IPS-20b (cell line): ENCODE measurements at regions not wholly inside any gene's neighbourhood (a gene's known extent, or its start where the extent isn't known, plus 50 kb on each side); places are given as distances from the start of the nearest gene placed in this dataset.

Source experiments
- H3K27ac ChIP-seq: one replicate; pipeline ENCODE4 v1.5.1; 2013; ENCODE audit warnings: low read length
- H3K27me3 ChIP-seq: 2 replicates; pipeline ENCODE4 v1.6.1; 2013; ENCODE audit warnings: mild to moderate bottlenecking, low read length, inconsistent platforms; ENCODE audit not compliant: insufficient read depth
- H3K36me3 ChIP-seq: 2 replicates; pipeline ENCODE4 v1.6.1; 2013; ENCODE audit warnings: low read depth, mild to moderate bottlenecking, inconsistent platforms, low read length, moderate library complexity; ENCODE audit not compliant: insufficient read depth
- H3K4me1 ChIP-seq: 2 replicates; pipeline ENCODE4 v1.6.1; 2013; ENCODE audit warnings: mild to moderate bottlenecking, control low read depth, inconsistent platforms, low read length, moderate library complexity; ENCODE audit not compliant: insufficient read depth
- H3K4me3 ChIP-seq: 2 replicates; pipeline ENCODE4 v1.5.1; 2013; ENCODE audit warnings: mild to moderate bottlenecking, low read length, inconsistent platforms
- H3K9ac ChIP-seq: 2 replicates; pipeline ENCODE4 v1.6.1; 2013; ENCODE audit warnings: low read depth, mild to moderate bottlenecking, inconsistent platforms, low read length, moderate library complexity
- H3K9me3 ChIP-seq: 2 replicates; pipeline ENCODE4 v1.6.1; 2013; ENCODE audit warnings: mild to moderate bottlenecking, low read depth, low read length, inconsistent platforms; ENCODE audit not compliant: insufficient read depth

DNA sequence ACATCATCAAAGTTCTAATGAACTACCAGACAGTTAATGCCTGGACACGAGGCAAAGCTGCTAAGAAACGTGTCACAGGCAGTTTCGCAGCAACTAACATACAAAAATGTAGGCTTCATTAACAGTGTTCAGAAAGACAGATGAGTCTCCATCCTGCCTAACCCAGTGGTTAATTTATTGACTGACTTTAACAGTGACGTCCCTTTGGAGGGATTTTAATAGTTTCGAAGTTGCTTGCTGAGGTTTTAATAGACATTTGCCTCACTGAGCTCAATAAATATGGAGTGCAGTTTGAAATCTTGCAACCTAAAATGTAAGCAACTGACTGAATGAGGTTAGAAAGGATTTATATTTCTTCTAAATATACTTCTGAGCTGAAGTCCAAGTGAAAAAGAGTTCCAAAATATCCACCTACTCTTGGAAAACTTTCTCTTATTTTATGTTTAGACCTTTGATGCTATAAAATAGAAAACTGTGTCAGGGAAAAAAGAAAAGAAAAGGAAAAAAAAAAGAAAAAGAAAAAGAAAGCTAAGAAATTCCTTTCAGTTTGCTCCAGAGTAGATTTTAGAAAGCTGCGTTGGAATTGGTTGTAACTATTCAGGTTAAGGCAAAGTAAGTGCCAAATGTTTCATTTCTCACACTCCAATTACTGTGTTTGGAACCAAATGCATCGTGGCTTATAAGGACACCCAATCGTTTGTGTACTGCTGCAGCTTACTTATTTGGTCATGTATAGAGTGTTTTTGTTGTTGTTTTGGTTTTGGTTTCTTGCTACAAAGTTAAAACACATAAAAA is 2016.6 kb downstream of the MAT2B start:
- no peaks in the 10 kb centered on the region for H3K27me3 ChIP-seq
- H3K4me1 ChIP-seq = no peaks in the 10 kb centered on the region; the same call in 1 of the 2 replicates
- H3K4me3 ChIP-seq = no peak overlapping the region
- no peak overlapping the region for H3K9ac ChIP-seq
- H3K9me3 ChIP-seq = no peaks in the 10 kb centered on the region; the same call in 1 of the 2 replicates
- H3K36me3 ChIP-seq = no peaks in the 10 kb centered on the region
- no peak overlapping the region for H3K27ac ChIP-seq

- H3K9ac ChIP-seq = no peak overlapping the region
- H3K27me3 ChIP-seq = no peaks in the 10 kb centered on the region
- H3K9me3 ChIP-seq = no peaks in the 10 kb centered on the region; the same call in 1 of the 2 replicates
- no peaks in the 10 kb centered on the region; the same call in 1 of the 2 replicates for H3K4me1 ChIP-seq
- H3K4me3 ChIP-seq = no peak overlapping the region
- no peak overlapping the region for H3K27ac ChIP-seq
- H3K36me3 ChIP-seq = no peaks in the 10 kb centered on the region
Observed at GRCh38 chr5:165525271-165525670, 2019.9 kb downstream of the MAT2B start.

DNA sequence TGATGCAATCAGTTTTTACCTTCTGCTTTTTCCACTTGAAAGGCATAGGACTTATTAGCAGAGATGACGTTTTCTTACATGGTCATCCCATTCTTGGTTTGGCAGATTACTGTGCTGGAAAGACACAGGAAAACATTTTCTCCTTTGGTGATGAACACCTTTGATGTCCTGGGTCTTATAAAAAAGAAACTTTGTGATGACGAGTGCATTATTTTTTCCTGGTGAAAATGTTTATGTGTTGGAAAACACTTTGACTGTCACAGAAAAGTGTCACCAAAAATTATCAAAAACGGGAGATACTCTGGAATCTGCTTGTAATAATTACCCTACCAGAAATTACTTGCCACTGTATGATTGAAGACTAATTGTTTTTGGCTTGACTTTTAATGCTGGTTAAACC is 2020.9 kb downstream of the MAT2B start:
- H3K27me3 ChIP-seq = no peaks in the 10 kb centered on the region
- H3K9ac ChIP-seq = no peak overlapping the region
- H3K4me3 ChIP-seq = no peak overlapping the region
- H3K27ac ChIP-seq = no peak overlapping the region
- no peaks in the 10 kb centered on the region; the same call in 1 of the 2 replicates for H3K4me1 ChIP-seq
- H3K36me3 ChIP-seq = no peaks in the 10 kb centered on the region
- H3K9me3 ChIP-seq = no peaks in the 10 kb centered on the region; the same call in 1 of the 2 replicates

- H3K9me3 ChIP-seq = no peaks in the 10 kb centered on the region; the same call in 1 of the 2 replicates
- no peak overlapping the region for H3K27ac ChIP-seq
- no peaks in the 10 kb centered on the region for H3K27me3 ChIP-seq
- H3K36me3 ChIP-seq = no peaks in the 10 kb centered on the region
- no peak overlapping the region for H3K4me3 ChIP-seq
- no peak overlapping the region for H3K9ac ChIP-seq
- H3K4me1 ChIP-seq = no peaks in the 10 kb centered on the region; the same call in 1 of the 2 replicates
Observed at GRCh38 chr5:165527577-165527976, 2022.2 kb downstream of the MAT2B start.

DNA sequence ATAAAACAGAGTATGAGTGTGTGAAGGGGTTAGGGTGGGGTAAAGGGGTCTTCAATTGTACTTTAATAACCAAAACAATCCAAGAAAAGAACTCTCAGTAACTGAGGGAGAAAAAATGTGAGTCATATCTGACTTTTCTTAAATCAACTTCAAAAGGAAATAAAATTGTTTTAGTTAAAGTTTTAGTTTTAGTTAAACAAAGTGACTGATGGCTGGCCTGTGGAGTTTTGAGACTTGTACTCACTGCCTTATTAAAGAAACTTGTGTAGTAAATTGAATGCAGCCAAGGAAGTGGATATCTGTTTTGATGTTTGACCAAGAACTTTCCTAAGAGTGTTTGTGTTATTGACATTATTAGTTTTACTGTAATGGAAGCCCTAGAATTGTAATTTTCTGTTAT is 2032.6 kb downstream of the MAT2B start:
- Histone ChIP-seq H3K27ac (no peak overlapping the region), H3K36me3 (no peaks in the 10 kb centered on the region), H3K9ac (no peak overlapping the region), H3K9me3 (no peaks in the 10 kb centered on the region), H3K4me3 (no peak overlapping the region), H3K4me1 (no peaks in the 10 kb centered on the region), H3K27me3 (no peaks in the 10 kb centered on the region)

GRCh38 chr5:165559645-165560044 is 2054.2 kb downstream of the MAT2B start:
- Histone ChIP-seq H3K27ac (no peak overlapping the region), H3K9ac (no peak overlapping the region), H3K27me3 (no peaks in the 10 kb centered on the region), H3K9me3 (no peaks in the 10 kb centered on the region), H3K4me1 (peaks cover 7% of the 10 kb centered on the region; the same call in 1 of the 2 replicates), H3K4me3 (no peak overlapping the region), H3K36me3 (no peaks in the 10 kb centered on the region)

DNA sequence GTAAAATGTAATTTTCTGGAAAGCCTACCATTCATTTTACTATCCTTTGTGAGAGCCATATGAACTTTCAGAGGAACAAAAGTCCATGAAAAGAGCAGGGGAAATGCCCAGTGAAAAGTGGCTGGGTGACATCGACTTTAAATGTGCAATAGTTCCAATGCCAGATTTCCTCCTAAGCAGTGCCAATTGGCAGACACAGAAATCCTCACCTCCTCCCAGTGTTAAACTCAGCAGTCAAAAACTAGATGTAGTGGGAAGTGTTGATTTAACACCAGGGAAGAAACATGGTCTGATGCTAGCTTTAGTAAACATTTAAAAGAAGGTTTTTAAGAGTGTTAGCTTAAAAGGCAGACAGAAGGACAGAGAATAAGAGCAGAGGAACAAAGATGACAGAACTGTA is 2055.2 kb downstream of the MAT2B start:
- Histone ChIP-seq H3K9ac (no peak overlapping the region), H3K4me3 (no peak overlapping the region), H3K27me3 (no peaks in the 10 kb centered on the region), H3K27ac (no peak overlapping the region), H3K9me3 (no peaks in the 10 kb centered on the region), H3K4me1 (peaks cover 7% of the 10 kb centered on the region; the same call in 1 of the 2 replicates), H3K36me3 (no peaks in the 10 kb centered on the region)

- no peaks in the 10 kb centered on the region for H3K27me3 ChIP-seq
- H3K36me3 ChIP-seq = no peaks in the 10 kb centered on the region
- H3K4me3 ChIP-seq = no peak overlapping the region
- H3K9me3 ChIP-seq = peaks cover 6% of the 10 kb centered on the region; the same call in 1 of the 2 replicates
- H3K9ac ChIP-seq = no peak overlapping the region
- peaks cover 7% of the 10 kb centered on the region; the same call in 1 of the 2 replicates for H3K4me1 ChIP-seq
- H3K27ac ChIP-seq = no peak overlapping the region
Observed at GRCh38 chr5:165565911-165566310, 2060.5 kb downstream of the MAT2B start.

- H3K27me3 ChIP-seq = no peaks in the 10 kb centered on the region
- H3K27ac ChIP-seq = no peak overlapping the region
- no peaks in the 10 kb centered on the region; the same call in 1 of the 2 replicates for H3K4me1 ChIP-seq
- H3K9me3 ChIP-seq = peaks cover 16% of the 10 kb centered on the region
- H3K4me3 ChIP-seq = no peak overlapping the region
- no peak overlapping the region for H3K9ac ChIP-seq
- no peaks in the 10 kb centered on the region for H3K36me3 ChIP-seq
Observed at GRCh38 chr5:165569551-165569950, 2064.1 kb downstream of the MAT2B start.

DNA sequence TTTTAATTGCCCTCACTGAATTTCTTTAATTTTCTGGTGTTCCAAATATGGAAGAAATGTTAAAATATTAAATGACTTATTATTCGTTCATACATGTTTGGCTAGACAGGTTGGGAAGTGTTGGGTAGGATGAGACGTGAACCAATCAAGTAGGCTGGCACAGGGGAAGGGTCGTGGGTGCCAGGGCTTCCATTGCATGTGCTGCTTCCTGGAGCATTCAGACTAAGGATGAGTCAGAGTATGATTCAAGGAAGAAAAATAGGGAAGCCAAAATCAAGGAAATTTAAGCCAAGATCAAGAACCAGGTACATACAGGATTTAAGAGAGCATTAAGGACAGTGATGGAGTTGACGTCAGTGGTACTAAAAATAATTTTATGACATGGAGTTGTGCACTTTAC is 2068.0 kb downstream of the MAT2B start:
- Histone ChIP-seq H3K36me3 (no peaks in the 10 kb centered on the region), H3K9ac (no peak overlapping the region), H3K9me3 (peaks cover 16% of the 10 kb centered on the region), H3K4me1 (no peaks in the 10 kb centered on the region), H3K27ac (no peak overlapping the region), H3K27me3 (no peaks in the 10 kb centered on the region), H3K4me3 (no peak overlapping the region)

DNA sequence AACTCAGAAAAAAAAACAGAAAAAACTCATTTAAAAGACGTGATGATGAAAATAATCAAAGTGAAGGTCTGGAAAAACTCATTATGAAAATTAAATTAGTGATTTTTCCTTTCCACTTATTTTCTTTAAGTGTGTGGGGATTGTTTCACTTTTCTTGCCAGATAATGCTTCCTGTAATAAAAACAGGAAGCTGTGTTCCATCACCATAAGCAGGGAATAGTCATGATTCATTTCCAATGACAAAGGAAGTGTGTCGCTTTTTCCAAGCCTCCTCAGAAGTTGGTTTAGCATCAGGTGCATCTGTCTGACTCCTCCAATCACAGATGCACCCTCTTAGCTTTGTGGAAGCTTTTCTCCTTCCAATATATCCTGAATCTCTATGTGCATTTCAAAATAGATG is 2068.7 kb downstream of the MAT2B start:
- Histone ChIP-seq H3K27ac (no peak overlapping the region), H3K4me3 (no peak overlapping the region), H3K4me1 (no peaks in the 10 kb centered on the region), H3K27me3 (no peaks in the 10 kb centered on the region), H3K9ac (no peak overlapping the region), H3K36me3 (no peaks in the 10 kb centered on the region), H3K9me3 (peaks cover 16% of the 10 kb centered on the region)

DNA sequence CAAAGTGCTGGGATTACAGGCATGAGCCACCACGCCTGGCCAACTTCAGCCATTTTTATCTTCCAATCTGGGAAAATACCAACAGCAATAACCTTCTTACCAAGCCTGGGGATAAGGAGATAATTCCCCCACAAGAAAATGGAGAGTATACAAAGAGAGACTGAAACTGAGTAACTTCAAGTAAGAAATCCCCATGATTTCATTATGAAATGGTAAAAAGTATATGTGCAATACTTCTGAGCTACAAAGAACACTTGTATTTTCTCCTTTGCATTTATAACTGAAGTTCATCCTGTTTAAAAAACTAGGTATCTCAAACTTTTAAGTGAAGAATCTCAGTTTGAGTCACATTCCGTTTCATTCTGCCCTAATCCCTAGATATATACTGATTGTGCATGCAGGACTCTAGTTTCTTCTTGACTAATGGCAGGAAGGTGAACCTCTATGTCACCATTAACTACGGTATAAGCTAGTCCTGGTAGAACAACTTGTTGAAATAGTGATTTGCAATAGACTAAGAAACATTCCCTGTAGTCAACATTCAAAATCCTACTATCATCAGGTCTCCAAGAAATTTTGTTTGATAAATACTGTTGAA is 2071.4 kb downstream of the MAT2B start:
- no peaks in the 10 kb centered on the region for H3K36me3 ChIP-seq
- no peaks in the 10 kb centered on the region for H3K27me3 ChIP-seq
- H3K4me1 ChIP-seq = no peaks in the 10 kb centered on the region
- no peak overlapping the region for H3K4me3 ChIP-seq
- H3K9me3 ChIP-seq = peaks cover 2% of the 10 kb centered on the region; the same call in 1 of the 2 replicates
- no peak overlapping the region for H3K27ac ChIP-seq
- no peak overlapping the region for H3K9ac ChIP-seq
